Transverse colon (tissue), 3 donors: ENCODE measurements at regions not wholly inside any gene's neighbourhood (a gene's known extent, or its start where the extent isn't known, plus 50 kb on each side); places are given as distances from the start of the nearest gene placed in this dataset.

Experiments
- CTCF ChIP-seq, 5 experiments: fragments of 200-600 bp in 3 of 5; fragments of 450-650 bp in 2 of 5; sonication (generic) in 3 of 5; IDR thresholded peaks; 1 replicate in 2 of 5; 2 replicates in 3 of 5; pipeline ENCODE4 v1.5.1; 2016 to 2017; ENCODE audit warnings: antibody characterized with exemption in 5 of 5, inconsistent platforms in 3 of 5, mild to moderate bottlenecking in 2 of 5, moderate library complexity in 1 of 5
- EP300 ChIP-seq: sonication (generic); formaldehyde crosslinking; IDR thresholded peaks from one replicate; pipeline ENCODE4 v1.6.1; 2017; ENCODE audit warnings: antibody characterized with exemption, low read depth

DNA sequence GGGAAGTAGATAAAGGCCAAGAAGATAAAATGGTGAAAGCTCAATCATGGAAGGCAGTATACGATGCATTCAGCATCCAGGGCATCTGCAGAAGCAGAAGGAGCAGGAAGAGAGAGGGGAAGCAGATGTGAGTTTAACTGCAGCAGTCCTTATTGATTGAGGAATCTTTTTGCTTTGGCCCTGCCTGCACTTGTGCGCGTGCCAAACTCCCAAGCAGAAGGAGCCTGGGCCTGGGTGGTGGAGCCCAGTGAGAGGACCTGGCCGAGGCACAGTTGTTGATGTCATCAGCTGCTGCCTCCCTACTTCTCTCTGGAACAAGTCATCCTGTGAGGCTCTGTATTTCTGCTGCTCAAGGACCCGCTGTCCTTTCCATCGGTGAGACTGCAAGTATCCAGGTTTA lies 65.5 kb upstream of the ROPN1 start:
- TF ChIP-seq CTCF (IDR thresholded peaks at IDR 0.05) (no peak), EP300 (no peak)
